ENCODE measurements at regions not wholly inside any gene's neighbourhood (a gene's known extent, or its start where the extent isn't known, plus 50 kb on each side); places are given as distances from the start of the nearest gene placed in this dataset.
"Not testable (repeated sequence)": the region's sequence is repeated elsewhere in the genome, so short reads cannot be mapped to it uniquely, and the experiment has no call there.

GRCh38 chr12:60235261-60235660, 639.4 kb downstream of the SLC16A7 start:
- H3K4me1 Mint-ChIP-seq, result peaks cover 16% of the 10 kb centered on the region
- POLR2A ChIA-PET, result no interaction called here
- no peak overlapping the region for H3K27ac Mint-ChIP-seq
- DNase-seq (ENCODE audit: low spot score) (no peak), ATAC-seq (no peak)
- TF ChIP-seq FOXP1 (CRISPR knock-in tag; IDR thresholded peaks at IDR 0.05; ENCODE audit: borderline replicate concordance) (no peak), ZNF512 (CRISPR knock-in tag; IDR thresholded peaks at IDR 0.05; ENCODE audit: borderline replicate concordance) (no peak), ZNF121 (CRISPR knock-in tag; IDR thresholded peaks at IDR 0.05) (no peak), ARID4B (CRISPR knock-in tag; IDR thresholded peaks at IDR 0.05; ENCODE audit: borderline replicate concordance) (no peak), AFF4 (CRISPR knock-in tag; IDR thresholded peaks at IDR 0.05; ENCODE audit: borderline replicate concordance) (no peak)
- no peak overlapping the region for H3K4me3 Mint-ChIP-seq
- H3K36me3 Mint-ChIP-seq, result no peaks in the 10 kb centered on the region
- H3K27me3 Mint-ChIP-seq (ENCODE audit: low read depth), result no peaks in the 10 kb centered on the region
- CTCF ChIA-PET, result no interaction called here
- peaks cover 30% of the 10 kb centered on the region for H3K9me3 Mint-ChIP-seq

GRCh38 chr12:60236416-60236815, 640.6 kb downstream of the SLC16A7 start:
- H3K27ac Mint-ChIP-seq; H3K36me3 Mint-ChIP-seq; POLR2A ChIA-PET; ATAC-seq; H3K27me3 Mint-ChIP-seq (ENCODE audit: low read depth); H3K4me3 Mint-ChIP-seq; DNase-seq (ENCODE audit: low spot score); CTCF ChIA-PET: not testable (repeated sequence)
- Mint-ChIP-seq H3K4me1 (peaks cover 11% of the 10 kb centered on the region; the same call in 1 of the 2 replicates), H3K9me3 (peaks cover 30% of the 10 kb centered on the region)

GRCh38 chr12:60240891-60241290, 645.1 kb downstream of the SLC16A7 start:
- ATAC-seq (no peak), DNase-seq (ENCODE audit: low spot score) (no peak)
- Mint-ChIP-seq H3K4me1 (no peaks in the 10 kb centered on the region), H3K4me3 (no peak overlapping the region), H3K9me3 (peaks cover 16% of the 10 kb centered on the region; the same call in 1 of the 2 replicates), H3K36me3 (no peaks in the 10 kb centered on the region), H3K27ac (no peak overlapping the region), H3K27me3 (ENCODE audit: low read depth) (no peaks in the 10 kb centered on the region)
- ChIA-PET POLR2A (no interaction called here), CTCF (no interaction called here)
- TF ChIP-seq USF1 (CRISPR knock-in tag; IDR thresholded peaks at IDR 0.05), result no peak
- TF ChIP-seq HMGXB4 (CRISPR knock-in tag; IDR thresholded peaks at IDR 0.05), result no peak
- no peak for TF ChIP-seq FOXP4 (CRISPR knock-in tag; IDR thresholded peaks at IDR 0.05)
- TF ChIP-seq ZNF423 (CRISPR knock-in tag; IDR thresholded peaks at IDR 0.05), result no peak
- no peak for TF ChIP-seq SOX15 (CRISPR knock-in tag; IDR thresholded peaks at IDR 0.05)
- no peak for TF ChIP-seq MXD4 (CRISPR knock-in tag; IDR thresholded peaks at IDR 0.05; ENCODE audit: borderline replicate concordance)
- TF ChIP-seq ATF6 (CRISPR knock-in tag; IDR thresholded peaks at IDR 0.05), result no peak
- TF ChIP-seq TEAD4 (CRISPR knock-in tag; IDR thresholded peaks at IDR 0.05), result no peak
